ENCODE measurements at regions not wholly inside any gene's neighbourhood (a gene's known extent, or its start where the extent isn't known, plus 50 kb on each side); places are given as distances from the start of the nearest gene placed in this dataset.

DNA sequence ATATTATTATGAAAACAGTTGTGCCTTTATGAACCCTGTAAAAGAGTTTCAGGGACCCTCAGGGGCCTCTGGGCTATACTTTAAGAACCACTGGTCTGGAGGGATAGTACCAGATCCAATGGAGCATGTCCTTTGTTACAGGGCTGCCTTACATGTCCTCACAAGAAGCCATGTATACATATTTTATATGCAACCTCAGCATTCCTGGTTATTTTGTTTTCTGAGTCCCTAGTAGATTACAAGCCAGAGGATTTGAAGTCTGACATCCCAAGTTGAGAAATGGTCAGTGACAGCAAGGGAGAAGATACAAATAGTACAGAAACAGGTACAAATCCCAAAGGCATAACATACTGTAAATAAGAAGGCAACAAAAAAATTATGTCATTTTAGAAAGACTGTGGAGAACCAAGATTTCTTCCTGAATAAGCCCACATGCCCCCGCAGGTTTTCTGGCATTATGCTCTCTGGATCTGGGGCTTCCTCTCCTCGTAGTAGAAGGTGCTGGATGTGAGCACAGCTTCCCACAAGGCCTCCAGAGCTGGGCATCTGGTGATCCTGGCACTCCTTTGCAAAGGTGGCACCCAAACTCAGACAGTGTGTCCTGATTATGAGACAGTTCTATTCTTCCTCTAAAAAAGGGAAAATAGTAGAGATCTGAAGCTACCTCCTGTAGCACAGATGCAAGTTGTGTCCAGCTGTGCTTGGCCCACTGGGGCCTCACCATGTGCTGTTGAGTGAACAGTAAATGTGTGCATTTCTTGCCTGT lies 114.0 kb downstream of the NR1D2 start:
- Histone ChIP-seq H2BK15ac (ENCODE audit: low read length) (no peak overlapping the region), H3K56ac (replicated peaks; ENCODE audit: insufficient read length, low read depth, low read length) (no peak overlapping the region), H4K8ac (ENCODE audit: extremely low read depth, insufficient read depth, low read length) (no peak overlapping the region), H2AK5ac (ENCODE audit: low read depth, low read length) (0 out of 2 replicates have a peak overlapping the region, but pooled peaks have one; percentile 39), H3K9me3 (ENCODE audit: insufficient read depth in 2 of 2, low read depth in 1 of 2, low read length in 1 of 2) (no peaks in the 10 kb centered on the region), H3K27me3 (replicated peaks in 1 of 4; ENCODE audit: control insufficient read depth in 3 of 4, extremely low read depth in 1 of 4, insufficient read depth in 3 of 4, low read length in 3 of 4) (no peaks in the 10 kb centered on the region), H3K4me3 (ENCODE audit: extremely low read depth in 1 of 4, insufficient read depth in 2 of 4, low read depth in 3 of 4, low read length in 4 of 4) (no peak overlapping the region), H3K79me2 (ENCODE audit: control insufficient read depth in 1 of 2, insufficient read depth in 2 of 2, low read length in 2 of 2) (no peaks in the 10 kb centered on the region), H4K20me1 (replicated peaks in 1 of 2; ENCODE audit: control insufficient read depth in 1 of 2, insufficient read depth in 2 of 2, low read length in 2 of 2) (no peaks in the 10 kb centered on the region), H3K4me2 (ENCODE audit: insufficient read depth in 1 of 2, low read depth in 2 of 2, low read length in 2 of 2) (no peak overlapping the region), H3K4ac (replicated peaks; ENCODE audit: insufficient read length, low read depth, low read length) (no peak overlapping the region), H2AFZ (ENCODE audit: low read length) (no peak overlapping the region), H3K9ac (replicated peaks in 1 of 4; ENCODE audit: extremely low read depth in 1 of 4, low read depth in 3 of 4, low read length in 3 of 4) (no peak overlapping the region), H2BK12ac (ENCODE audit: low read depth, low read length) (no peak overlapping the region), H2BK120ac (replicated peaks; ENCODE audit: low read depth, low read length) (no peak overlapping the region), H3K79me1 (ENCODE audit: low read depth, low read length) (no peaks in the 10 kb centered on the region), H2BK20ac (ENCODE audit: low read length) (no peak overlapping the region), H3K4me1 (replicated peaks in 1 of 4; ENCODE audit: control insufficient read depth in 3 of 4, insufficient read depth in 4 of 4, low read length in 3 of 4) (peaks cover 0 to 3% (median 0%) of the 10 kb centered on the region in 4 experiments; a peak in 2 of 7 replicates), H3K23ac (ENCODE audit: insufficient read length) (no peak overlapping the region), H3K27ac (ENCODE audit: low read depth, low read length) (no peak overlapping the region), H3K14ac (ENCODE audit: insufficient read length) (no peak overlapping the region), H3K36me3 (ENCODE audit: control insufficient read depth in 2 of 4, insufficient read depth in 4 of 4, low read length in 3 of 4) (no peaks in the 10 kb centered on the region), H2BK5ac (ENCODE audit: low read depth, low read length) (no peak overlapping the region), H3K18ac (ENCODE audit: extremely low read depth, low read length) (no peak overlapping the region), H4K5ac (ENCODE audit: insufficient read length, low read depth, low read length) (no peak overlapping the region), H4K91ac (replicated peaks; ENCODE audit: insufficient read length, low read length) (no peak overlapping the region), H3K23me2 (ENCODE audit: low read depth, low read length) (no peaks in the 10 kb centered on the region)
- no peak for DNase-seq (ENCODE audit: low read depth in 1 of 2, low spot score in 2 of 2)
- CTCF ChIA-PET (ENCODE audit: partially characterized antibody) = interaction anchor here (0.8 to 2.3 kb wide), 3 partner anchors 16 to 30 kb away, joined by 3 to 7 read pairs (median 5); no protein-coding TSS in a partner anchor
- POLR2A ChIA-PET (ENCODE audit: partially characterized antibody) = no interaction called here
- WGBS, 2 experiments (ENCODE audit: extremely low coverage in 1 of 2, insufficient coverage in 1 of 2, insufficient read length in 1 of 2, insufficient replicate concordance in 2 of 2, low coverage in 1 of 2, low lambda C conversion rate in 2 of 2, missing lambda C conversion rate in 1 of 2) = 84% methylated on average over 2 of the region's 2 CpGs; no CpG with 5 or more reads in 1 of the 2 experiments
- no peak for FAIRE-seq
- no peak for TF ChIP-seq TBP (IDR thresholded peaks at IDR 0.05; ENCODE audit: low read depth, low read length)

All from H1 (cell line).